HepG2 (cell line): ENCODE measurements at regions not wholly inside any gene's neighbourhood (a gene's known extent, or its start where the extent isn't known, plus 50 kb on each side); places are given as distances from the start of the nearest gene placed in this dataset.

Source experiments
- CHD2 ChIP-seq: IDR thresholded peaks from 2 replicates; pipeline ENCODE4 v1.6.1; 2011; ENCODE audit warnings: low read depth, low read length, improper control_type of control experiment
- CREB3 ChIP-seq: sonication (generic); formaldehyde crosslinking; IDR thresholded peaks from 2 replicates; pipeline ENCODE4 v1.5.0; 2020; ENCODE audit warnings: missing genetic modification reagents
- KDM4B ChIP-seq: sonication (generic); formaldehyde crosslinking; IDR thresholded peaks from 2 replicates; pipeline ENCODE4 v1.4.0; 2020; ENCODE audit warnings: missing genetic modification reagents
- KLF16 ChIP-seq, 2 experiments: sonication (generic) in 1 of 2; formaldehyde crosslinking in 1 of 2; IDR thresholded peaks; 2 replicates each; pipeline versions ENCODE4 v1.6.1 to v1.8.0; 2016 to 2023; ENCODE audit warnings: missing genetic modification reagents in 2 of 2, missing compliant biosample characterization in 1 of 2
- MAX ChIP-seq: IDR thresholded peaks from 2 replicates; pipeline ENCODE4 v1.6.1; 2012; ENCODE audit warnings: inconsistent platforms
- MED1 ChIP-seq: sonication (generic); formaldehyde crosslinking; IDR thresholded peaks from 2 replicates; pipeline ENCODE4 v1.4.0; 2020; ENCODE audit warnings: missing genetic modification reagents
- MTF1 ChIP-seq: sonication (generic); formaldehyde crosslinking; IDR thresholded peaks from 2 replicates; pipeline ENCODE4 v1.5.0; 2020; ENCODE audit warnings: missing genetic modification reagents
- MYC ChIP-seq: sonication (generic); formaldehyde crosslinking; IDR thresholded peaks from 2 replicates; pipeline ENCODE4 v1.9.0; 2021; ENCODE audit warnings: missing genetic modification reagents, borderline replicate concordance
- NCOA5 ChIP-seq: sonication (generic); formaldehyde crosslinking; IDR thresholded peaks from 2 replicates; pipeline ENCODE4 v1.4.0; 2020; ENCODE audit warnings: missing genetic modification reagents
- NRL ChIP-seq: sonication (generic); formaldehyde crosslinking; IDR thresholded peaks from 2 replicates; pipeline ENCODE4 v1.5.0; 2020; ENCODE audit warnings: missing genetic modification reagents, mild to moderate bottlenecking, moderate library complexity, borderline replicate concordance
- PHF20 ChIP-seq: sonication (generic); formaldehyde crosslinking; IDR thresholded peaks from 2 replicates; pipeline ENCODE4 v1.5.0; 2020; ENCODE audit warnings: mild to moderate bottlenecking, missing genetic modification reagents
- RFXANK ChIP-seq: IDR thresholded peaks from 2 replicates; pipeline ENCODE4 v1.6.1; 2016
- RNF2 ChIP-seq: fragments of 450-650 bp; conservative IDR thresholded peaks from 2 replicates; pipeline ENCODE4 v1.6.1; 2016; ENCODE audit warnings: low read depth
- SCMH1 ChIP-seq: sonication (generic); formaldehyde crosslinking; IDR thresholded peaks from 2 replicates; pipeline ENCODE4 v1.9.0; 2021; ENCODE audit warnings: missing genetic modification reagents, mild to moderate bottlenecking, borderline replicate concordance
- ZBTB39 ChIP-seq: sonication (generic); formaldehyde crosslinking; IDR thresholded peaks from 2 replicates; pipeline ENCODE4 v1.5.0; 2020; ENCODE audit warnings: missing genetic modification reagents
- ZMAT3 ChIP-seq: sonication (generic); formaldehyde crosslinking; conservative IDR thresholded peaks from 2 replicates; pipeline ENCODE4 v1.7.0; 2021; ENCODE audit warnings: missing genetic modification reagents
- ZNF253 ChIP-seq: sonication (generic); formaldehyde crosslinking; IDR thresholded peaks from 2 replicates; pipeline ENCODE4 v1.8.0; 2022; ENCODE audit warnings: mild to moderate bottlenecking, missing genetic modification reagents, borderline replicate concordance
- ZNF280B ChIP-seq: sonication (generic); formaldehyde crosslinking; IDR thresholded peaks from 2 replicates; pipeline ENCODE4 v1.5.0; 2020; ENCODE audit warnings: missing genetic modification reagents, mild to moderate bottlenecking, borderline replicate concordance
- ZSCAN30 ChIP-seq: sonication (generic); formaldehyde crosslinking; IDR thresholded peaks from 2 replicates; pipeline ENCODE4 v1.5.0; 2020; ENCODE audit warnings: mild to moderate bottlenecking, missing genetic modification reagents
- TF ChIP-seq, protein P1 (sequence below): sonication (generic); formaldehyde crosslinking; IDR thresholded peaks from 2 replicates; pipeline ENCODE4 v1.4.0; 2020; ENCODE audit warnings: mild to moderate bottlenecking, missing genetic modification reagents
- TF ChIP-seq, protein P2 (sequence below): sonication (generic); formaldehyde crosslinking; IDR thresholded peaks from 2 replicates; pipeline ENCODE4 v1.8.0; 2022; ENCODE audit warnings: missing genetic modification reagents, low read depth, mild to moderate bottlenecking, borderline replicate concordance
- TF ChIP-seq, protein P3 (sequence below): sonication (generic); formaldehyde crosslinking; IDR thresholded peaks from 2 replicates; pipeline ENCODE4 v1.5.0; 2020; ENCODE audit warnings: missing genetic modification reagents, mild to moderate bottlenecking, borderline replicate concordance

DNA sequence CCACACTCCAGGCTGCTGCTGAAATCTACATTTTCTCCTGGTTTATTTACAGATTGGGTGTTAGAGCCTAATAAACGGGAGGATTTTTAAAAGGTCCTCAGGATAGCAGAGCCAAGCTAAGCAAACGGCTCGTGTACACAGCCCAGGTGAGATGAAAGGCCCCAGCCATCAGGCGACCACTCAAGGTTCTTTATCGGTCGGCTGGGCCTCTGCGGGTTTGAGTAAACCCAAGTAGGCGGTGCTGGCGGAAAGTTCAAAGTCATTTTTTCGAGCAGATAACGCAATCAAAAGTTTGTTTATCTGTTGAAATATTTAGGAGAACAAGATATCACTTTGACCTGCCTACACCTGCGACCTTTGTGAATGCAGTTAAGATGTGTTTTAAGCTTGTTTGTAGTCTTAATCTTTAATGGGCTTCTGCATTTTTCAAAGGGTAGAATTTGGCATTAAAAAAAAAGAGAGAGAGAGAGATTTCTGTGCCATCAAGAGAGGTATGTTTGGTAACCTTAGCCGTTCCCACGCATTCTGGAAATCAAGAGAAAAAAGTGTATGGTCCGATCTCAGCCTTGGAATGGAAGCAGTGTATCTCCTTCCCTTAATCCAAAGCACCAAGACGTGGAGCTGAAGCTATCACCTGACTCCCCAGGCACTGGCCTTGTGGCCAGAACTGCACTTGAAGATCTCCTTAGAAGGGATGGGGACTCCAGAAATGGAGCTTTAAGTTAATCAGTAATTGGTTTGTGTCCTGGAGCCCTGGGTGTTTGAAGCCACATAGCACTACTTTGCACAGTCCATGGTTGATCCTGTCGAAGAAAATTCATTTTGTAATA lies 301.7 kb upstream of the IRX5 start (continued):
- TF ChIP-seq ZNF280B (CRISPR knock-in tag) (no peak), SCMH1 (CRISPR knock-in tag) (no peak), ZMAT3 (peak; percentile 67; the same call in 1 of the 2 replicates), ZSCAN30 (no peak), PHF20 (CRISPR knock-in tag) (no peak), NCOA5 (CRISPR knock-in tag) (no peak), RFXANK (0 out of 2 replicates have a peak, but pooled peaks have one; percentile 78), MTF1 (CRISPR knock-in tag) (no peak), MYC (peak; percentile 35; the same call in 1 of the 2 replicates), ZNF253 (CRISPR knock-in tag) (0 out of 2 replicates have a peak, but pooled peaks have one; percentile 55), RNF2 (peak; percentile 81; the same call in 1 of the 2 replicates), KDM4B (CRISPR knock-in tag) (no peak; the same call in 1 of the 2 replicates), KLF16 (CRISPR knock-in tag; IDR thresholded peaks at IDR 0.05) (0 out of 4 replicates have a peak, but pooled peaks of 1 of the 2 experiments have one; percentile 70), MAX (no peak), NRL (CRISPR knock-in tag) (no peak), CHD2 (no peak), ZBTB39 (no peak), MED1 (CRISPR knock-in tag) (peak; percentile 72; the same call in 1 of the 2 replicates), CREB3 (no peak)
- TF ChIP-seq, protein P1, sequence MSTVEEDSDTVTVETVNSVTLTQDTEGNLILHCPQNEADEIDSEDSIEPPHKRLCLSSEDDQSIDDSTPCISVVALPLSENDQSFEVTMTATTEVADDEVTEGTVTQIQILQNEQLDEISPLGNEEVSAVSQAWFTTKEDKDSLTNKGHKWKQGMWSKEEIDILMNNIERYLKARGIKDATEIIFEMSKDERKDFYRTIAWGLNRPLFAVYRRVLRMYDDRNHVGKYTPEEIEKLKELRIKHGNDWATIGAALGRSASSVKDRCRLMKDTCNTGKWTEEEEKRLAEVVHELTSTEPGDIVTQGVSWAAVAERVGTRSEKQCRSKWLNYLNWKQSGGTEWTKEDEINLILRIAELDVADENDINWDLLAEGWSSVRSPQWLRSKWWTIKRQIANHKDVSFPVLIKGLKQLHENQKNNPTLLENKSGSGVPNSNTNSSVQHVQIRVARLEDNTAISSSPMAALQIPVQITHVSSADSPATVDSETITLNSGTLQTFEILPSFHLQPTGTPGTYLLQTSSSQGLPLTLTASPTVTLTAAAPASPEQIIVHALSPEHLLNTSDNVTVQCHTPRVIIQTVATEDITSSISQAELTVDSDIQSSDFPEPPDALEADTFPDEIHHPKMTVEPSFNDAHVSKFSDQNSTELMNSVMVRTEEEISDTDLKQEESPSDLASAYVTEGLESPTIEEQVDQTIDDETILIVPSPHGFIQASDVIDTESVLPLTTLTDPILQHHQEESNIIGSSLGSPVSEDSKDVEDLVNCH = no peak
- TF ChIP-seq, protein P2, sequence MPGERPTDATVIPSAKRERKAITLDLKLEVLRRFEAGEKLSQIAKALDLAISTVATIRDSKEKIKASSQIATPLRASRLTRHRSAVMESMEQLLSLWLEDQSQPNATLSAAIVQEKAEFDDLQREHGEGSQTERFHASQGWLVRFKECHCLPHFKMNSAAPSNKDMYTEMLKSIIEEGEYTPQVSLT (CRISPR knock-in tag) = no peak
- TF ChIP-seq, protein P3, sequence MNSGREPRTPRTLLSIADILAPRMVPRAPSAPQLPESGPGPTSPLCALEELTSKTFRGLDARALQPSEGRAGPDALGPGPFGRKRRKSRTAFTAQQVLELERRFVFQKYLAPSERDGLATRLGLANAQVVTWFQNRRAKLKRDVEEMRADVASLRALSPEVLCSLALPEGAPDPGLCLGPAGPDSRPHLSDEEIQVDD (CRISPR knock-in tag) = no peak
